22Rv1 (cell line): ENCODE measurements at regions not wholly inside any gene's neighbourhood (a gene's known extent, or its start where the extent isn't known, plus 50 kb on each side); places are given as distances from the start of the nearest gene placed in this dataset.

ENCODE experiments used
- CTCF ChIP-seq: fragments of 450-650 bp; IDR thresholded peaks from 2 replicates; pipeline ENCODE4 v1.5.1; 2017; ENCODE audit warnings: mild to moderate bottlenecking
- ZFX ChIP-seq: fragments of 450-650 bp; IDR thresholded peaks from 2 replicates; pipeline ENCODE4 v1.6.1; 2017; ENCODE audit warnings: antibody characterized with exemption, borderline replicate concordance

- TF ChIP-seq ZFX (no peak), CTCF (no peak)
Measured at GRCh38 chr18:78457011-78457410, 522.6 kb upstream of the SALL3 start.
